Fibroblast of mammary gland (primary cell): ENCODE measurements at regions not wholly inside any gene's neighbourhood (a gene's known extent, or its start where the extent isn't known, plus 50 kb on each side); places are given as distances from the start of the nearest gene placed in this dataset.

Experiments used
- DNase-seq: peaks from one replicate; pipeline ENCODE4 v3.0.0-alpha.2; 2010; ENCODE audit warnings: low read depth
- H3K4me3 ChIP-seq: 2 replicates; pipeline ENCODE4 v1.5.1; 2011; ENCODE audit warnings: low read depth, mild to moderate bottlenecking, low read length, moderate library complexity; ENCODE audit not compliant: control insufficient read depth
- CTCF ChIP-seq: conservative IDR thresholded peaks from 2 replicates; pipeline ENCODE4 v1.5.1; 2011; ENCODE audit warnings: low read depth, low read length, inconsistent platforms; ENCODE audit not compliant: control insufficient read depth, insufficient read depth

GRCh38 chr4:147421456-147421855 lies 59.4 kb upstream of the EDNRA start:
- DNase-seq = no peak
- no peak overlapping the region for H3K4me3 ChIP-seq
- no peak for TF ChIP-seq CTCF

GRCh38 chr4:147423229-147423628 lies 57.7 kb upstream of the EDNRA start:
- no peak overlapping the region for H3K4me3 ChIP-seq

GRCh38 chr4:147425019-147425418 lies 55.9 kb upstream of the EDNRA start:
- no peak overlapping the region for H3K4me3 ChIP-seq
- TF ChIP-seq CTCF = no peak
- DNase-seq = peak; percentile 24

More at GRCh38 chr4:147423229-147423628, 57.7 kb upstream of the EDNRA start:
- no peak for DNase-seq
- no peak for TF ChIP-seq CTCF

GRCh38 chr4:147428583-147428982 lies 52.3 kb upstream of the EDNRA start:
- H3K4me3 ChIP-seq = no peak overlapping the region
- TF ChIP-seq CTCF = no peak
- DNase-seq = no peak

- no peak overlapping the region for H3K4me3 ChIP-seq
- TF ChIP-seq CTCF = no peak
- peak; percentile 12 for DNase-seq
Observed at GRCh38 chr4:147430111-147430510, 50.8 kb upstream of the EDNRA start.
